Left lung (tissue), 4 donors: ENCODE measurements at regions not wholly inside any gene's neighbourhood (a gene's known extent, or its start where the extent isn't known, plus 50 kb on each side); places are given as distances from the start of the nearest gene placed in this dataset.

Experiments used
- ATAC-seq: fragments of 200-7000 bp; cut with Tn5 transposase; one replicate; pipeline ENCODE4 v1.9.1; 2020; ENCODE audit warnings: moderate library complexity
- DNase-seq, 4 donors: peaks; one replicate each; pipeline ENCODE4 v3.0.0-alpha.2; 2013 to 2020
- H3K27ac ChIP-seq, 2 donors: fragments of 200-600 bp; sonication (generic) in 1 of 2; one replicate each; pipeline versions ENCODE4 v1.5.0 to v1.8.0; 2020 to 2021
- H3K27me3 ChIP-seq, 2 donors: fragments of 200-600 bp; sonication (generic) in 1 of 2; one replicate each; pipeline versions ENCODE4 v1.5.0 to v1.8.0; 2020 to 2021
- H3K36me3 ChIP-seq, 2 donors: fragments of 200-600 bp; sonication (generic) in 1 of 2; one replicate each; pipeline versions ENCODE4 v1.5.0 to v1.8.0; 2020 to 2021
- H3K4me1 ChIP-seq, 2 donors: fragments of 200-600 bp; one replicate each; pipeline ENCODE4 v1.8.0; 2021
- H3K4me3 ChIP-seq, 2 donors: fragments of 200-600 bp; sonication (generic) in 1 of 2; one replicate each; pipeline versions ENCODE4 v1.5.0 to v1.8.0; 2020 to 2021; ENCODE audit warnings: mild to moderate bottlenecking in 1 of 2
- H3K9me3 ChIP-seq, 2 donors: fragments of 200-600 bp; sonication (generic) in 1 of 2; one replicate each; pipeline versions ENCODE4 v1.5.0 to v1.8.0; 2020 to 2021
- intact Hi-C, 2 donors: fragments of 100-400 bp; cut with DNase I; formaldehyde crosslinking; loops; one replicate each; pipeline versions ENCODE4 v1.11.2 to v1.14.2; 2022
- TF ChIP-seq, protein P1 (sequence below), 2 donors: fragments of 200-600 bp; sonication (generic) in 1 of 2; IDR thresholded peaks; one replicate each; pipeline versions ENCODE4 v1.5.0 to v1.8.0; 2021; ENCODE audit warnings: antibody characterized with exemption in 2 of 2
- donor health status: DM: no; HTN: yes; CAD: no.
- donor health status: DM: no; HTN: no; CAD: no.

DNA sequence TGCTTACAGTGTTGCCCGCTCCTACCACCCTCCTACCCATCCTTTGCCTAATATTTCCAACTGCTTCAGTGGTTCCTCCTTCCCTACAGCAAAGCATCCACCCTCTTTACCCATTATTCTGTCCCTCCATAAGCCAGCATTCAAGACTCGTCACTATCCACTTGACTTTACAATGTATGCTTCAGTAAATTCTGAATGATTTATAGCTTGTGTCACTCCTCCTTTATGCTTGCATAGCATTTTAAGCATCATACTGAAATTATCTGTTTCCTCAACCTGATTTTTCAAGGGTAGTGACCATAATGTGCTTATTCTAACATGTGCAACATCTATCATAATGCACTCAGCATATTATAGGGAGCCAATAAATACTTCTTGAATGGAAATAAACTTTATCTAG is 365.5 kb downstream of the RAB28 start:
- H3K4me1 ChIP-seq: no peaks in the 10 kb centered on the region
- TF ChIP-seq, protein P1, sequence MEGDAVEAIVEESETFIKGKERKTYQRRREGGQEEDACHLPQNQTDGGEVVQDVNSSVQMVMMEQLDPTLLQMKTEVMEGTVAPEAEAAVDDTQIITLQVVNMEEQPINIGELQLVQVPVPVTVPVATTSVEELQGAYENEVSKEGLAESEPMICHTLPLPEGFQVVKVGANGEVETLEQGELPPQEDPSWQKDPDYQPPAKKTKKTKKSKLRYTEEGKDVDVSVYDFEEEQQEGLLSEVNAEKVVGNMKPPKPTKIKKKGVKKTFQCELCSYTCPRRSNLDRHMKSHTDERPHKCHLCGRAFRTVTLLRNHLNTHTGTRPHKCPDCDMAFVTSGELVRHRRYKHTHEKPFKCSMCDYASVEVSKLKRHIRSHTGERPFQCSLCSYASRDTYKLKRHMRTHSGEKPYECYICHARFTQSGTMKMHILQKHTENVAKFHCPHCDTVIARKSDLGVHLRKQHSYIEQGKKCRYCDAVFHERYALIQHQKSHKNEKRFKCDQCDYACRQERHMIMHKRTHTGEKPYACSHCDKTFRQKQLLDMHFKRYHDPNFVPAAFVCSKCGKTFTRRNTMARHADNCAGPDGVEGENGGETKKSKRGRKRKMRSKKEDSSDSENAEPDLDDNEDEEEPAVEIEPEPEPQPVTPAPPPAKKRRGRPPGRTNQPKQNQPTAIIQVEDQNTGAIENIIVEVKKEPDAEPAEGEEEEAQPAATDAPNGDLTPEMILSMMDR (IDR thresholded peaks at IDR 0.05): no peak
- H3K4me3 ChIP-seq: no peak overlapping the region
- no peaks in the 10 kb centered on the region for H3K27me3 ChIP-seq
- no peaks in the 10 kb centered on the region for H3K9me3 ChIP-seq
- no peak overlapping the region for H3K27ac ChIP-seq
- ATAC-seq (no peak), DNase-seq (no peak)
- intact Hi-C loops: no loop called here
- H3K36me3 ChIP-seq: no peaks in the 10 kb centered on the region

DNA sequence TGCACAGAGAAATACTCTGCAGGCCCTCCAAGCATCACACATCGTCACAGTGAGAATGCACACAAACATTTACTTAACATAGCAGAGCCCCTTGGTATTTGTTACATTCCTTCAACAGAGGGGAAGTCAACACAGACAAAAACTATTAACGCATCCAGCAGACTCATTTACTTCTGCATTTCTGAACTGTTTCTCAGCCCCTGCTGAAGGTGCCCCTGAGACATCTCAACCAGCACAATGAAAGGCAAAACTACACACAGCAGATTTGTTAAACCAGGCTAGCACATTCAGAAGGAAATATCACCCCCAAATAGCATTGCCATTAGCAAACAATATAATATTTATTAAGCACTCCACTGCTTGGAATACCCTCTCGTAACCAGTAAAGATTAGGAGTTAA is 367.0 kb downstream of the RAB28 start:
- no peaks in the 10 kb centered on the region for H3K36me3 ChIP-seq
- H3K27me3 ChIP-seq: no peaks in the 10 kb centered on the region
- no peak overlapping the region for H3K27ac ChIP-seq
- no peak for ATAC-seq
- peaks cover 0 to 3% of the 10 kb centered on the region in 2 donors for H3K9me3 ChIP-seq
- no peaks in the 10 kb centered on the region for H3K4me1 ChIP-seq
- TF ChIP-seq, protein P1 (IDR thresholded peaks at IDR 0.05): no peak
- no peak for DNase-seq
- no peak overlapping the region for H3K4me3 ChIP-seq
- intact Hi-C loops: no loop called here

DNA sequence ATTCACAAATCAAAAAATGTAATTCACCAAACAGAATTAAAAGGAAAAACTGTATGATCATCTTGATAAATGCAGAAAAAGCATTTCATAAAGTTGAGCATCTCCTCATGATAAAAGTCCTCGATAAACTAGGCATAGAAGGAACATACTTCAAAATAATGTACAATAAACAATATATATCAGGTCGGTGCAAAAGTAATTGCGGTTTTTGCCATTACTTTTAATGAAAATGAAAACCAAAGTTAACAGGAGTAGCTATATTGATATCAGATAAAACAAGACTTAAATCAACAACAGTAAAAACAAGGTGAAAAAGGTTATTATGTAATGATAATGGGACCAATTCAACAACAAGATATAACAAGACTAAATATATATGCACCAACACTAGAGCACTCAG is 372.1 kb downstream of the RAB28 start:
- peaks cover 0 to 19% of the 10 kb centered on the region in 2 donors for H3K9me3 ChIP-seq
- no peaks in the 10 kb centered on the region for H3K27me3 ChIP-seq
- no peak overlapping the region for H3K27ac ChIP-seq
- TF ChIP-seq, protein P1 (IDR thresholded peaks at IDR 0.05): no peak
- ATAC-seq (no peak), DNase-seq (no peak)
- H3K4me3 ChIP-seq: no peak overlapping the region
- H3K36me3 ChIP-seq: no peaks in the 10 kb centered on the region
- intact Hi-C loops: no loop called here
- H3K4me1 ChIP-seq: no peaks in the 10 kb centered on the region

DNA sequence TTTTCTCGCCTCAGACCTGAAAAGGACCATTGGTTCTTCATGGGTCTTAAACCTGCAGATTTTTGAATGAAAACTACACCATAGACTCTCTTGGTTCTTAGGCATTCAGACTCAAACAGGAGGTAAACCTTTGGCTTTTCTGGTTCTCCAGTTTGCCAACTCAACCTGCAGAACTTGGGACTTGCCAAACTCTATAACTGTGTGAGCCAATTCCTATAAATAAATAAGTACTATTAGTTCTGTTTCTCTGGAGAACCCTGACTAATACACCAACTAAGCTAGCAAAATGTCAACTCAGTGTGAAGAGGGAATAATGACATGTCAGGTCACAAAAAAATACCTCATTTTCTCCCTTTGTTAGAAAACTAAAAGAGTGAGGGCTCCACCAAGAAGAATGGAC is 374.6 kb downstream of the RAB28 start:
- Histone ChIP-seq H3K4me3 (no peak overlapping the region), H3K27ac (no peak overlapping the region), H3K4me1 (no peaks in the 10 kb centered on the region), H3K36me3 (no peaks in the 10 kb centered on the region), H3K27me3 (no peaks in the 10 kb centered on the region), H3K9me3 (peaks cover 0 to 19% of the 10 kb centered on the region in 2 donors)
- intact Hi-C loops: no loop called here
- ATAC-seq (no peak), DNase-seq (no peak)
- TF ChIP-seq, protein P1 (IDR thresholded peaks at IDR 0.05): no peak

DNA sequence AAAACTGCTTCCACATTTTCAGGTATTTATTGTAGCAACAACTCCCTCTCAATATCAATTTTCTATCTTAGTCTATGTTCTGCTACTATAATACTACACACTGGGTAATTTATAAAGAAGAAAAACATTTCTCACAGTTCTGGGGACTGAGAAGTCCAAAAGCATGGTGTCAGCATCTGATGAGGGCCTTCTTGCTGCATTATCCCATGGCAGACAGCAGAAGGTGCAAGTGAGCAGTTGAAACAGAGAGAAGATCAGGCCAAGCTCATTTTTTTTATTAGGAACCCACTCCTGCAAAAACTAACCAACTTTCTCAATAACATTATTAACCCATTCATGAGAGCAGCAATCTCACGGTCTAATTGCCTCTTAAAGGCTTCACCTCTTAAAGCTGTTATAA is 376.0 kb downstream of the RAB28 start:
- Histone ChIP-seq H3K27me3 (no peaks in the 10 kb centered on the region), H3K9me3 (peaks cover 0 to 19% of the 10 kb centered on the region in 2 donors), H3K4me1 (no peaks in the 10 kb centered on the region), H3K27ac (no peak overlapping the region), H3K36me3 (no peaks in the 10 kb centered on the region), H3K4me3 (no peak overlapping the region)
- DNase-seq (no peak), ATAC-seq (no peak)
- intact Hi-C loops: no loop called here
- TF ChIP-seq, protein P1 (IDR thresholded peaks at IDR 0.05): no peak
